Fibroblast of the aortic adventitia (primary cell): ENCODE measurements at regions not wholly inside any gene's neighbourhood (a gene's known extent, or its start where the extent isn't known, plus 50 kb on each side); places are given as distances from the start of the nearest gene placed in this dataset.
A peak's percentile ranks its signal among the peaks of the same experiment; 100 is the strongest.
"Not testable (repeated sequence)": the region's sequence is repeated elsewhere in the genome, so short reads cannot be mapped to it uniquely, and the experiment has no call there.

Experiments
- DNase-seq: peaks from one replicate; pipeline ENCODE4 v3.0.0-alpha.2; 2010; ENCODE audit warnings: low read depth
- H3K4me3 ChIP-seq: 2 replicates; pipeline ENCODE4 v1.5.1; 2011; ENCODE audit warnings: low read depth, mild to moderate bottlenecking, control low read depth, low read length, moderate library complexity
- TF ChIP-seq, protein P1 (sequence below): IDR thresholded peaks from 2 replicates; pipeline ENCODE4 v1.5.1; 2011; ENCODE audit warnings: mild to moderate bottlenecking, low read length, control low read depth, inconsistent platforms; ENCODE audit not compliant: insufficient read depth

DNA sequence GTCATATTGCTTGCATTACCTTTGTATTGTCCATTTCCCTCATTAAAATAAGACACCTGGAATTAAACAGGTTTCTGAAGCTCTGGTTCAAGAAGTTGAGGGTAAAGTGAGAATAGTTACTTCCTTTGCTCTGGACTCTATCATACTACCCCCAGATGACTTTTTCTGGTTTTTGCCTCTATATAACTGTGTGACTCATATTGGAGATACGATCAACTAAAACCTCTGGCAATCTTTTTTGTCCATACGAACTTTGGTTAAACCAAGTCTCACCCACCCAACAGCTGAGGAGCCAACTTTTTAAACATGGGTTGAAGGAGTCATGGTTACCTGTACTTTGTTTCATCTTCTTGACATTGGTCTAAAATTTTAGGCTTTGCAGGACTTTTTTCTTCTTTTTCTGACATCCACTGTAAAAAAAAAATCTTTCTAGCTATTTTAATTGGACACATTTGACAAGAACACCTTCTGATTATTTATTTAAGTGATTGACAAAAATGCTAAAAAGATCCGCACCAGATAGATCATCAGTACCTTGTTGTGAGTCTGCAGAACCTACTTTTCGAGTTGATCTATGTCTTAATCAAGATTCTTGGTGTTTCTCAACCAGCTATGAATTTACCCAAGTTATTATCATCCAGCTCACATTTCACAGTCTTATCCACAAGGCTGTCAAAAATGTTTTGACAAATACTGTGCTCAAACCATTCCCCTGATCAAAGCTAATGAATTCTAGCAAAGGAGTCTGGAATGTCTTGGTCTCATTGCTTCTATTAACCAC is 166.0 kb downstream of the IPO8 start:
- no peak overlapping the region for H3K4me3 ChIP-seq
- DNase-seq, result no peak
- TF ChIP-seq, protein P1, sequence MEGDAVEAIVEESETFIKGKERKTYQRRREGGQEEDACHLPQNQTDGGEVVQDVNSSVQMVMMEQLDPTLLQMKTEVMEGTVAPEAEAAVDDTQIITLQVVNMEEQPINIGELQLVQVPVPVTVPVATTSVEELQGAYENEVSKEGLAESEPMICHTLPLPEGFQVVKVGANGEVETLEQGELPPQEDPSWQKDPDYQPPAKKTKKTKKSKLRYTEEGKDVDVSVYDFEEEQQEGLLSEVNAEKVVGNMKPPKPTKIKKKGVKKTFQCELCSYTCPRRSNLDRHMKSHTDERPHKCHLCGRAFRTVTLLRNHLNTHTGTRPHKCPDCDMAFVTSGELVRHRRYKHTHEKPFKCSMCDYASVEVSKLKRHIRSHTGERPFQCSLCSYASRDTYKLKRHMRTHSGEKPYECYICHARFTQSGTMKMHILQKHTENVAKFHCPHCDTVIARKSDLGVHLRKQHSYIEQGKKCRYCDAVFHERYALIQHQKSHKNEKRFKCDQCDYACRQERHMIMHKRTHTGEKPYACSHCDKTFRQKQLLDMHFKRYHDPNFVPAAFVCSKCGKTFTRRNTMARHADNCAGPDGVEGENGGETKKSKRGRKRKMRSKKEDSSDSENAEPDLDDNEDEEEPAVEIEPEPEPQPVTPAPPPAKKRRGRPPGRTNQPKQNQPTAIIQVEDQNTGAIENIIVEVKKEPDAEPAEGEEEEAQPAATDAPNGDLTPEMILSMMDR, result no peak

DNA sequence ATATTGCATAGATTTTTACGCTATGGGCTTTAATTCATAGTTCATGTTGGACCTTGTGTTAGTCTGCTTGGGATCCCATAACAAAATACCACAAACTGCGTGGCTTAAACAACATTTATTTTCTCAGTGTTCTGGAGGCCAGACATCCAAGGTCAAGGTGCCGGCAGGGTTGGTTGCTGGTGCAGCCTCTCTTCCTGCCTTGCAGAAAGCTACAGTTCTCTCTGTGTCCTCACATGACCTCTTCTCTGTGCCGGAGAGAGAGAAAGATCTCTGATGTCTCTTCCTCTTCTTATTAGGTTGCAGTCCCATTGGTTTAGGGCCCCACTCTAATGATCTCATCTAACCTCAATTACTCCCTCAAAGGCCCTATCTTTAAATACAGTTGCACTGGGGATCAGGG is 170.5 kb downstream of the IPO8 start:
- TF ChIP-seq, protein P1, result no peak
- no peak for DNase-seq
- no peak overlapping the region for H3K4me3 ChIP-seq

DNA sequence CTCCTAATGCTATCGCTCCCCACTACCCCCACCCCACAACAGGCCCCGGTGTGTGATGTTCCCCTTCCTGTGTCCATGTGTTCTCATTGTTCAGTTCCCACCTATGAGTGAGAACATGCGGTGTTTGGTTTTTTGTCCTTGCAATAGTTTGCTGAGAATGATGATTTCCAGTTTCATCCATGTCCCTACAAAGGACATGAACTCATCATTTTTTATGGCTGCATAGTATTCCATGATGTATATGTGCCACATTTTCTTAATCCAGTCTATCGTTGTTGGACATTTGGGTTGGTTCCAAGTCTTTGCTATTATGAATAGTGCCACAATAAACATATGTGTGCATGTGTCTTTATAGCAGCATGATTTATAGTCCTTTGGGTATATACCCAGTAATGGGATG is 175.4 kb downstream of the IPO8 start:
- not testable (repeated sequence) for DNase-seq, H3K4me3 ChIP-seq

DNA sequence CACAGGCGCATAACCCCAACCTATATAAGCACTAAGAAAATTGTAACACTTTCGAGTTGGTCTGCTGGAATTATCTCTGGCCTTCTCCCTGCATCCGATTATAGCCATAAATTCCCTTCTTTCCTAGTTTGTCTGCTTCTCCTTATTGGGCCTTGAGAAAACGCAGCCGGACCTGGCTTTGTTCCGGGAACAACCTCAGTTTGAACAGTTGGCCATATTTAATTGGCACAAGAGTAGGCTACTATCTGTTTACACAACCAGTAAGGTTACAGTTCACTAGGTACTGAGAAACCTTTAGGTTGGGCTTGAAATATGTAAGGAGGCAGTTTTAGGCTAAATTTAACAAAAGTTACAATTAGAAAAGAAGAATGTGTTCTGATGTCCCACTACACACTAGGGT is 176.1 kb downstream of the IPO8 start:
- TF ChIP-seq, protein P1, result no peak
- H3K4me3 ChIP-seq, result no peak overlapping the region
- DNase-seq, result no peak

DNA sequence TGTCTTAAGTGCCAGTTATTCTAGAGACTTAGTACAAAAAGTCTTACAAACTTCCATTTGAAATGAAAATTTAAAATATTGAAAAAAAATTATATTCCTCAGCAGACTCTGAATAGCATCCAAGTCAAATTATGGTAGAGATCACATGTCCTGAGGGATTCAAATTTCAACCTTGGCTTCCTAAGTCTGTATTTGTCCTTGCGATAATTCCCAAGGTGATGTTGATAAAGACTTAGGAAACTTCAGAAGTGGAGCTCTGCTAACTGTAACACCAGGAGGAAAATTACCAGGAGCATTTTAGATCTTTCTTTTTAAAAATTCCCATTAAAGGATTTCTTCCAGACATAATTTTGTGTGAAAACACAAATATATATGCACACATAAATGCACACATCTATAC is 178.3 kb downstream of the IPO8 start:
- no peak for DNase-seq
- TF ChIP-seq, protein P1, result no peak

DNA sequence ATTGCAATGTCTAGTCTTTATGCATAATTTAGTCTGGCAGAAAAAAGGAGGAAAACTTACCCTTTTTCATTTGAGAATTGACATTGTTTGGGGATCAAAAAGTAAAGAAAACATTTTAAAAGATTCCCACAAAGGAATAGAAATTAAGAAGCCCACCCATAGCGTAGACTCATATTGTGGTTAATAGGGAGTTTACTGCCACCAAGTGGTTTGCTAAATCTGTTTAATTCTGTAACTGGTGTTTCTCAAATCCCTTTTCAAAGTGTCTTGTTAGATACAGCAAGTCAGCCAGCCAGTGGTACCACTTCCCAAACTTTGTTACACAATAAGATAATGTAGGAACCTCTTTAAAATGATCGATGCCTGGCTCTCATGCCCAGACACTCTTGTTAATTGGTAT is 180.3 kb downstream of the IPO8 start:
- H3K4me3 ChIP-seq, result no peak overlapping the region
- DNase-seq, result peak; percentile 40
- TF ChIP-seq, protein P1, result peak; percentile 19

More for the DNA sequence above, 178.3 kb downstream of the IPO8 start:
- no peak overlapping the region for H3K4me3 ChIP-seq

DNA sequence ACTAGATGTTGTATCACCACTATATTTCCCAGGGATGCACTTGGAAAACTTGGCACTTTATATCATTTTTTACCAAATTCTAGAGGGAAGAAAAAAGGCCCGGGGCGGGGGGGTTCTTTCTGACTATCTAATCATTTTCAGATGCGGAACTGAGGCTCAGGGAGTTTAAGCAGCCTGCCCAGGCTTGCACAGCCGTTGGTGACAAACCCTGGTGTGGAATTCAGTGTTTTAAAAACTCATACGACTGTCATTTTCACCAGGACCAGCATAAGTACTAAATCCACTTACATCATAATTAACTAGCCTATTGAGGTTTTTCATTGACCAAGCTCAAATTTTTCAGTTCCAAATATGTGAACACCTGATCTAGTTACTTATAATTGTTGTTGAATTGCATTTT is 181.0 kb downstream of the IPO8 start:
- TF ChIP-seq, protein P1, result no peak
- no peak overlapping the region for H3K4me3 ChIP-seq
- DNase-seq, result no peak
